Suprapubic skin (tissue), 4 donors: ENCODE measurements at regions not wholly inside any gene's neighbourhood (a gene's known extent, or its start where the extent isn't known, plus 50 kb on each side); places are given as distances from the start of the nearest gene placed in this dataset.
"Not testable (repeated sequence)": the region's sequence is repeated elsewhere in the genome, so short reads cannot be mapped to it uniquely, and the experiment has no call there.

Source experiments
- POLR2A ChIP-seq, 2 donors: fragments of 450-650 bp; IDR thresholded peaks; one replicate each; pipeline ENCODE4 v1.6.1; 2017; ENCODE audit warnings: antibody characterized with exemption in 2 of 2, mild to moderate bottlenecking in 2 of 2, moderate library complexity in 2 of 2
- POLR2AphosphoS5 ChIP-seq, 3 donors: sonication (generic); formaldehyde crosslinking; IDR thresholded peaks; one replicate each; pipeline ENCODE4 v1.6.1; 2017; ENCODE audit warnings: antibody characterized with exemption in 3 of 3
- TF ChIP-seq, protein P1 (sequence below), 2 donors: fragments of 200-600 bp in 1 of 2; fragments of 450-650 bp in 1 of 2; sonication (generic) in 1 of 2; IDR thresholded peaks; one replicate each; pipeline ENCODE4 v1.5.1; 2016 to 2019; ENCODE audit warnings: antibody characterized with exemption in 2 of 2, mild to moderate bottlenecking in 1 of 2, moderate library complexity in 1 of 2

DNA sequence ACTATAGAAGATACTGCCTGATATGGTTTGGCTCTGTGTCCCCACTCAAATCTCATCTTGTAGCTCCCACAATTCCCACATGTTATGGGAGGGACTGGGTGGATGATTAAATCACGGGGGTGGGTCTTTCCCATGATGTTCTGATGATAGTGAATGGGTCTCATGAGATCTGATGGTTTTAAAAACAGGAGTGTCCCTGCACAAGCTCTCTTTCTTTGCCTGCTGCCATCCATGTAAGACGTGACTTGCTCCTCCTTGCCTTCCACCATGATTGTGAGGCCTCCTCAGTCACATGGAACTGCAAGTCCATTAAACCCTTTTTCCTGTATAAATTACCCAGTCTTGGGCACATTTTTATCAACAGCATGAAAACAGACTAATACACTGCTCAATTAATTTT, 217.8 kb downstream of the FAM43A start:
- TF ChIP-seq, protein P1, sequence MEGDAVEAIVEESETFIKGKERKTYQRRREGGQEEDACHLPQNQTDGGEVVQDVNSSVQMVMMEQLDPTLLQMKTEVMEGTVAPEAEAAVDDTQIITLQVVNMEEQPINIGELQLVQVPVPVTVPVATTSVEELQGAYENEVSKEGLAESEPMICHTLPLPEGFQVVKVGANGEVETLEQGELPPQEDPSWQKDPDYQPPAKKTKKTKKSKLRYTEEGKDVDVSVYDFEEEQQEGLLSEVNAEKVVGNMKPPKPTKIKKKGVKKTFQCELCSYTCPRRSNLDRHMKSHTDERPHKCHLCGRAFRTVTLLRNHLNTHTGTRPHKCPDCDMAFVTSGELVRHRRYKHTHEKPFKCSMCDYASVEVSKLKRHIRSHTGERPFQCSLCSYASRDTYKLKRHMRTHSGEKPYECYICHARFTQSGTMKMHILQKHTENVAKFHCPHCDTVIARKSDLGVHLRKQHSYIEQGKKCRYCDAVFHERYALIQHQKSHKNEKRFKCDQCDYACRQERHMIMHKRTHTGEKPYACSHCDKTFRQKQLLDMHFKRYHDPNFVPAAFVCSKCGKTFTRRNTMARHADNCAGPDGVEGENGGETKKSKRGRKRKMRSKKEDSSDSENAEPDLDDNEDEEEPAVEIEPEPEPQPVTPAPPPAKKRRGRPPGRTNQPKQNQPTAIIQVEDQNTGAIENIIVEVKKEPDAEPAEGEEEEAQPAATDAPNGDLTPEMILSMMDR (IDR thresholded peaks at IDR 0.05): not testable (repeated sequence)
- TF ChIP-seq POLR2AphosphoS5, POLR2A (IDR thresholded peaks at IDR 0.05): not testable (repeated sequence)
